ENCODE measurements at regions not wholly inside any gene's neighbourhood (a gene's known extent, or its start where the extent isn't known, plus 50 kb on each side); places are given as distances from the start of the nearest gene placed in this dataset.
"Not testable (repeated sequence)": the region's sequence is repeated elsewhere in the genome, so short reads cannot be mapped to it uniquely, and the experiment has no call there.

GRCh38 chr1:61580417-61580816 is 144.5 kb downstream of the TM2D1 start:
- no peak for DNase-seq (ENCODE audit: low read depth in 2 of 2)

GRCh38 chr1:61579802-61580201 is 145.1 kb downstream of the TM2D1 start:
- no peak for DNase-seq (ENCODE audit: low read depth in 2 of 2)

- DNase-seq (ENCODE audit: low read depth in 2 of 2) = no peak
These were observed 152.9 kb downstream of the TM2D1 start for GRCh38 chr1:61572046-61572445.

GRCh38 chr1:61570191-61570590 is 154.8 kb downstream of the TM2D1 start:
- DNase-seq (ENCODE audit: low read depth in 2 of 2) = no peak

GRCh38 chr1:61569303-61569621 is 155.7 kb downstream of the TM2D1 start:
- DNase-seq (ENCODE audit: low read depth in 2 of 2) = no peak

- no peak for DNase-seq (ENCODE audit: low read depth in 2 of 2)
These were observed 156.3 kb downstream of the TM2D1 start for GRCh38 chr1:61568460-61569302.

GRCh38 chr1:61566177-61566576 is 158.8 kb downstream of the TM2D1 start:
- DNase-seq (ENCODE audit: low read depth in 2 of 2) = no peak

- no peak for DNase-seq (ENCODE audit: low read depth in 2 of 2)
These were observed 161.3 kb downstream of the TM2D1 start for GRCh38 chr1:61563611-61564010.

- DNase-seq (ENCODE audit: low read depth in 2 of 2) = no peak
These were observed 163.3 kb downstream of the TM2D1 start for GRCh38 chr1:61561666-61562065.

GRCh38 chr1:61560385-61560784 is 164.6 kb downstream of the TM2D1 start:
- no peak for DNase-seq (ENCODE audit: low read depth in 2 of 2)

GRCh38 chr1:61556631-61557030 is 168.3 kb downstream of the TM2D1 start:
- no peak for DNase-seq (ENCODE audit: low read depth in 2 of 2)

GRCh38 chr1:61552630-61553305 is 172.2 kb downstream of the TM2D1 start:
- no peak for DNase-seq (ENCODE audit: low read depth in 2 of 2)

- DNase-seq (ENCODE audit: low read depth in 2 of 2) = not testable (repeated sequence)
These were observed 177.6 kb downstream of the TM2D1 start for GRCh38 chr1:61547302-61547701.

- DNase-seq (ENCODE audit: low read depth in 2 of 2) = not testable (repeated sequence)
These were observed 180.1 kb downstream of the TM2D1 start for GRCh38 chr1:61544870-61545269.

GRCh38 chr1:61543498-61543897 is 181.4 kb downstream of the TM2D1 start:
- not testable (repeated sequence) for DNase-seq (ENCODE audit: low read depth in 2 of 2)

- DNase-seq (ENCODE audit: low read depth in 2 of 2) = no peak
These were observed 185.1 kb downstream of the TM2D1 start for GRCh38 chr1:61539720-61540462.

- DNase-seq (ENCODE audit: low read depth in 2 of 2) = no peak
These were observed 186.7 kb downstream of the TM2D1 start for GRCh38 chr1:61538228-61538627.

- DNase-seq (ENCODE audit: low read depth in 2 of 2) = no peak
These were observed 188.5 kb downstream of the TM2D1 start for GRCh38 chr1:61536174-61537108.

- DNase-seq (ENCODE audit: low read depth in 2 of 2) = no peak
These were observed 190.1 kb downstream of the TM2D1 start for GRCh38 chr1:61534847-61535246.

GRCh38 chr1:61533546-61533945 is 191.4 kb downstream of the TM2D1 start:
- DNase-seq (ENCODE audit: low read depth in 2 of 2) = no peak

- DNase-seq (ENCODE audit: low read depth in 2 of 2) = no peak
These were observed 193.2 kb downstream of the TM2D1 start for GRCh38 chr1:61531716-61532115.

Measured in stimulated activated CD8-positive, alpha-beta memory T cell treated with anti-CD3 and anti-CD28 coated beads, Interleukin-2, amount 100 ng/mL, for 1 hour (primary cell).